ENCODE measurements at regions not wholly inside any gene's neighbourhood (a gene's known extent, or its start where the extent isn't known, plus 50 kb on each side); places are given as distances from the start of the nearest gene placed in this dataset.

GRCh38 chr12:74917743-74918142, 291.9 kb downstream of the KCNC2 start:
- DNase-seq = no peak

- DNase-seq = no peak
Observed at GRCh38 chr12:74918291-74918690, 291.3 kb downstream of the KCNC2 start.

GRCh38 chr12:74922117-74922516, 287.5 kb downstream of the KCNC2 start:
- DNase-seq = no peak

- no peak for DNase-seq
Observed at GRCh38 chr12:74922642-74923041, 287.0 kb downstream of the KCNC2 start.

GRCh38 chr12:74941670-74942069, 268.0 kb downstream of the KCNC2 start:
- no peak for DNase-seq

- no peak for DNase-seq
Observed at GRCh38 chr12:74945771-74946198, 263.9 kb downstream of the KCNC2 start.

GRCh38 chr12:74953697-74954096, 255.9 kb downstream of the KCNC2 start:
- DNase-seq = no peak

GRCh38 chr12:74957231-74957630, 252.4 kb downstream of the KCNC2 start:
- no peak for DNase-seq

GRCh38 chr12:74957634-74958033, 252.0 kb downstream of the KCNC2 start:
- DNase-seq = no peak

GRCh38 chr12:74959657-74960056, 250.0 kb downstream of the KCNC2 start:
- no peak for DNase-seq

- no peak for DNase-seq
Observed at GRCh38 chr12:74963304-74963703, 246.3 kb downstream of the KCNC2 start.

GRCh38 chr12:74963867-74964331, 245.7 kb downstream of the KCNC2 start:
- no peak for DNase-seq

- DNase-seq = no peak
Observed at GRCh38 chr12:74964390-74964789, 245.2 kb downstream of the KCNC2 start.

GRCh38 chr12:74971201-74971600, 238.4 kb downstream of the KCNC2 start:
- no peak for DNase-seq

GRCh38 chr12:74977832-74978481, 231.7 kb downstream of the KCNC2 start:
- DNase-seq = no peak

GRCh38 chr12:74980510-74980909, 229.1 kb downstream of the KCNC2 start:
- DNase-seq = peak; percentile 19

- DNase-seq = no peak
Observed at GRCh38 chr12:74981541-74981940, 228.1 kb downstream of the KCNC2 start.

GRCh38 chr12:74983917-74984316, 225.7 kb downstream of the KCNC2 start:
- no peak for DNase-seq

GRCh38 chr12:74984631-74985030, 225.0 kb downstream of the KCNC2 start:
- DNase-seq = peak; percentile 2

GRCh38 chr12:74985293-74985985, 224.2 kb downstream of the KCNC2 start:
- peak; percentile 29 for DNase-seq

- peak; percentile 63 for DNase-seq
Observed at GRCh38 chr12:74985986-74986319, 223.7 kb downstream of the KCNC2 start.

- DNase-seq = no peak
Observed at GRCh38 chr12:74988156-74988555, 221.5 kb downstream of the KCNC2 start.
